Stimulated activated naive CD4-positive, alpha-beta T cell (primary cell): ENCODE measurements at regions not wholly inside any gene's neighbourhood (a gene's known extent, or its start where the extent isn't known, plus 50 kb on each side); places are given as distances from the start of the nearest gene placed in this dataset.

ENCODE experiments used
- DNase-seq, 6 experiments: peaks; one replicate each; lab custom pipeline; 2025; lab: John Stamatoyannopoulos, UW

DNA sequence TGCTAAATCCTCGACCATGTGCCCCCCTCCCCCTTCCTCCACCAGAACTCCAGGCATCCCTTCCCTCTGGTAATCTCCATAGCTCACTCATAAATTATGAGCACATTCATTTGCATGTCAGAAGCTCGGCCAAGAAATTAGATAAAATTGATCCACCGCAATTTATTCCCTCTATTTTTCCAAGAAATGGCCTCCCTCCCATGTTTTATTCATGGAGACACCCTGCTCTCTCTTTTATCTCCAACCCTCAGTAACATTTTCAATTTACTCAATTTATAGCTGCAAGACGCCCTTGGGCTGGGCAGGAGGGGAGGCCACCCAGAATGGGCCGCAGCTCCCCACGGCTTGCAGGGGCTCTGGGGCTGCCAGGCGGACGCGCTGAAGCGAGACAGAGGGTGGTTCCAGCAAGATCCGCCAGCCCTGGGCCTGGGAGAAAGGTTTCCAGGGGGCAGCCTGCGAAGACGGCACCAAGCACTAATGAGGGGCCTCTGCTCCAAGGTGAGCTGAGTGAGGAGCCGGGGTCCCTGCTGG lies 54.7 kb upstream of the ZNF423 start:
- DNase-seq = no peak

DNA sequence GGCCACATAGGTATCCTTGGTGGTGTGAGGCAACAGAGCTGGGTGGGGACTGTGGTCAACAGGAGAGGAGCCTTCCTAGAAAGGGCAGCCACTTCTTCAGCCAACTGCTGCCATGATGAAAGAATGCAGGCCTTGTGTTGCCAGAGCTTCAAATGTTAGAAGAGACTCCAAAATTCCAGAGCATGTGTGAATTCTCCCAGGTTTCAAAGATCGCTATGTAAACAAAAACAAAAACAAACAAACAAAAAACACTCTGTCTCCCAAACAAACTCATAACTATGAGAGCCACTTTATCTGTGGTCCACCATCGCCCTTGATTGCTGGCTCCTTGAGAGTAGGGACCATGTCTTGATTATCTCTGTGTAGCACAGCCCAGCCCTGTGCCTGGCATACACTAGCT lies 55.5 kb upstream of the ZNF423 start:
- no peak for DNase-seq

GRCh38 chr16:49912721-49913120 lies 56.8 kb upstream of the ZNF423 start:
- DNase-seq = no peak

DNA sequence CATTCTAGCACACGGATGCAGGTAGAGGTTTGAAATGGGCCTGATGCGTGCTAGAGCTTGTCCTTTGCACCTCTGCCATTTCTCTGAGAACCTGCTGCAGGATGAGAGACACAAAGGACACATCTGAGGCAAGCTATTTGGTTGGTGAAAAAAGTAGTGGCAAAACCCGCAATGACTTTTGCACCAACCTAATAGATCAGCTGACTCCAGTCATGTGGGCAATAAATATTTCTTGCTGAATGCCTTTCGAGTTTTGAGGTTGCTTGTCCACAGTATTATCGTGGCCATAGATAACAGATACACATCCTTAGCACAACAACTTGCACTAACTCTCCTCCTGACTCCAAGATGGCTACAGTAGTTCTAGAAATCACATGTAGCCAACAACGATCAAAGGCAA lies 57.8 kb upstream of the ZNF423 start:
- DNase-seq = no peak

DNA sequence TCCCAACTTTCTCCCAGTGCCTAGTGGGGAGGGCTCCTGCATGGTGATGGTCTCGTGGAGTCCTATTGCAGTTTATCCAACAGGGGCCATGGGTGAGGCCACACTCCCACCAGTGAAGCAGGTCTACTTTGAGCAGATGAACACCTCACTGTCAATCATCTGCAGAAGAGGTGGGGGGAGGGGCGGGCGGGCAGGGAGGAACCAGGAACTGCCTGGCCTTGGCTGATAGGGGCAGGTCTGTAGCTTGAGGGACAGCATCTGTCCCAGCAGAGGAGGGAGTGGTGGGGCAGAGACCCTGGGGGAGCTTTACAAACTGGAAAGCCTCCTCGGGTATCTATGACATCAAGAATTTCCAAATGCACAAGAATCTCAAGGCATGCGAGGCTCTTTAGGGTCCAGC lies 58.7 kb upstream of the ZNF423 start:
- DNase-seq = no peak

GRCh38 chr16:49918257-49918656 lies 62.3 kb upstream of the ZNF423 start:
- no peak for DNase-seq

- DNase-seq = no peak
These were observed 63.4 kb upstream of the ZNF423 start for GRCh38 chr16:49919327-49919726.

DNA sequence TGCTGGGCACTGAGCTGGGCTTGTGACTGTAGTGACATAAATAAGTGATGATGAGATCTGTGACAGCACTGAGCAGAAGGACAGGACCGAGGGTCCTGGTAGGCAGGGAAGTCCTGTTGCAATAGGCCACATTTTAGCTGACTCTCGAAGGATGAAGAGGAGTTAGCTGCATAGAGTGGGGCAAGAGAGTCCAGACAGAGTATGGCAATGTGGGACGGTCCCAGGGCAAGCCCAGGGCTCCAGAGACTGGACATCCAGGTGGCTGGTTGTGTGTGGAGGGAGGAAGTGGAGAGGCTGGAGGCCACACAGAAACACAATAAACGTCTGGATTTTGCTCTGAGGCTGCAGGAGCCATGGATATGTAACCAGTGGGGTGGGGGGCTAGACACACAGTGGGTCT lies 64.5 kb upstream of the ZNF423 start:
- no peak for DNase-seq

DNA sequence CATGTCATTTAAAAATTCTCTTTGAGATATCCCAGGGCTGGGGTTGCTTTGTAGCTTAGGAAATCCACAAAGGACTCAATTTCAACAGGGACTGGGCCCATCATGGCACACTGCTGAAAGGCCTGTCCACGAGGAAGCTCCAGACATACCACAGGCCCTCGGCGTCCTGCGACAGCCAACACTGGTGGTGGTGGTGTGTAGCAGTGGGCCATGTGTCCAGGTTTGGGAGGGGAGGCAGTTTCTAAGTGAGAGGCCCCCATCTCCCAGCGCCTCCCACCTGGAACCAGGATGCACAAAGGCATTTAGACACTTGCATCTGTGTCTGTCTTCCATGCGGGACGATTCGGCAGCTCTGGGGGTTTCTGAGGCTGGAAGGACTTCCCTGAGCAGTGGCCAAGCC lies 65.2 kb upstream of the ZNF423 start:
- DNase-seq = no peak

DNA sequence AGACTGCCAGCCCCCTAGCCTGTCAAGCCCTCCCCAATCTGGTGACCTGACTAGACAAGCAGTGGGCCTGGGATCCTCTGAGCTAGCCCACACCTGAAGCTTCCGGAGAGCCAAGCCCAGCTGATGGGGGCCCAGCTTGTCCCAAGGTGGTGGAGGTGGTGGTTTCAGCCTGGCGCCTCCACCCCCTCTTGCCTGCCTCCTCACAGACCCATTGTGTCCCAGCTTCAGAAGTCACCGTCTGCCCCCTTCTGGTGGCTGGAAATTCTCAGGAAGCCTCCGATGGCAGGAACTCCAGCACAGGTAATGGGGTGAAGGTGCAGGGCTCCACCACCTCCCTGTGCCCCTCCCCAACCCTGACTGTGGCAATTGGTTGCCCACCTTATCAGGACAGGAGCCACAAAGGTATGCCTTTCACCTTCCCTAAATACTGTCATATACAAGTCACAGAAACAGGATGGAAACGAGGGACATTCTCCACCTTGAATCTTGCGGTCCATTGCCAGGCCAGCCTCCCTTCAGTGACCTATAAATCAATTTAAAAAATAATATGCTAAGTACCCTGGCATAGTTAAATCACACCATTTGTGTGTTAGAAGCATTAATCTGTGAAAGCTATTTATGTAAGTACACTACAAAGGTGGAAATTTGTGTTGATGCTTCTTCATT lies 66.0 kb upstream of the ZNF423 start:
- peak in 5 of 6 experiments; percentile 8 to 44 (median 14) for DNase-seq

DNA sequence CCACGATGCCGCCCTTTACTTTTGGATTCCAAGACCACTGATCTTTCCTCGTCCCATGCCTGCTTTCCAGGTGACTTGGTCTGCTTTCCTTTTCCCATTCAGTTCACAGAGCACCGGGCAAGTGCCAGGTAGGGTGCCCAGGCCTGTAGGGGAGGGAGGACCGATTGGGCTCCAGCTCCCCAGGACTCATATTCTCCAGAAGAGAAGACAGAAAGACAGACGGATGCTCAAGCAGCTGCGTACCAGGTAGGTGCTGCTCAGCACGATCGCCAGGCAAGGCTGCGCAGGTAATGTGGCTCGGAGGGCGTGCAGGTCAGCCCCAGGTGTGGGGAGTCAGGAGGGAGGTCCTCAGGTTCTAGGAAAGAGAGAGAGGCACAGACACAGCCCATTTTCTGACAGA lies 67.5 kb upstream of the ZNF423 start:
- no peak for DNase-seq

- DNase-seq = no peak
These were observed 68.2 kb upstream of the ZNF423 start for GRCh38 chr16:49924078-49924477.

- no peak for DNase-seq
These were observed 71.0 kb upstream of the ZNF423 start for GRCh38 chr16:49926941-49927340.

GRCh38 chr16:49928176-49929041 lies 72.5 kb upstream of the ZNF423 start:
- DNase-seq = no peak

DNA sequence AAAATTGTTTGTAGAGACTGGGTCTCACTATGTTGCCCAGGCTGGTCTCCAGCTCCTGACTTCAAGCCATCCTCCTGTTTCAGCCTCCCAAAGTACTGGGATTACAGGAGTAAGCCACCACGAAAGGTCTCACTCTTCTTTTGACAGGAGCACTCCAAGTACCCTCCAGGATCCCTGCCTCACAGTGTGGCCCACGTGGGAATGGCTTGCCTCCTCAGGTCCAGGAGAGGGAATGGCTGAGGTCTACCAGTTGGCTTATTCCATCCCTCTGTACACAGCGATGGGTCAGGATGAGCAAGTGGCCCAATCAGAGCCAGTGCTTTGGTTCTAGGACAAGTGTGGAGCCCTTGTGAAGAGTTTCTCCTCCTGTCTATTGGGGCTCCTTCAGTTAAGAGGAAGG lies 73.7 kb upstream of the ZNF423 start:
- DNase-seq = no peak

DNA sequence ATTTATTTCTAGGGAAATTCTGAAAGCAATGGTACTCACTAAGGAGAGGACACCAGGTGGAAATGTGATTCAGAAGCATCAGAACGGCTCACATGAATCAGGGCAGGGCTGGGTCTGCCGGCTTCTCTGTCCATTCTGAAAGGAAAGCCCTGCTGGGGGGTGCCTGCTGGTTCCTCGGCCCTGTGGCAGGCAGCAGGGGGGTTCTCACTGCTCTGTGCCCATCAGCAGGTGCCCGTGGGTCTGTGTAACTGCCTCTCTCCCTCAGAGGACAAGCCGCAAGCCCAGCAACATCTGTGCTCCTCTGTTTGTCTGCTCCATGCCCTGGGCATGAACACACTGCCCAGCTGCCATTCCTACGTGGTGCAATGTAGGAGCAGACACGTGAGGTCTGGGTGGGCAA lies 74.9 kb upstream of the ZNF423 start:
- DNase-seq = no peak

GRCh38 chr16:49931266-49931665 lies 75.4 kb upstream of the ZNF423 start:
- no peak for DNase-seq

GRCh38 chr16:49931916-49932315 lies 76.0 kb upstream of the ZNF423 start:
- DNase-seq = no peak

DNA sequence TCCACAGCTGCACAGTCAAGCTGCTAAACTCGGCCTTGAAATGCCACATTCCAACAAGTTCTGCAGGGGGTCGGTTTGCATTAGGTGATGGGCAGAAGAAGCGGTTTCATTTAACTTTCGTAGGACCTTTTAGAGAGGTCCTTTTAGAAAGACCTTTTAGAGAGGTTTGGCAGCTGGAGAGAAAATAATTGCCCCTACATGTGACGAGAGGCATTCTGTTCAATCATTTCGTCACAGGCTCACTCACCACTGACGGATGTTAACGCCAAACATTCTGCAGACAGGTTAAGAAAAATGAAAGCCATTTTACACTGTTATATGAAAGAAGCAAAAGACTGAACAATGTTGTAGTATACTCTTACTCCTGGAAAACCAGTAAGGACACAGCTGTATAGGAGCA lies 76.5 kb upstream of the ZNF423 start:
- no peak for DNase-seq

DNA sequence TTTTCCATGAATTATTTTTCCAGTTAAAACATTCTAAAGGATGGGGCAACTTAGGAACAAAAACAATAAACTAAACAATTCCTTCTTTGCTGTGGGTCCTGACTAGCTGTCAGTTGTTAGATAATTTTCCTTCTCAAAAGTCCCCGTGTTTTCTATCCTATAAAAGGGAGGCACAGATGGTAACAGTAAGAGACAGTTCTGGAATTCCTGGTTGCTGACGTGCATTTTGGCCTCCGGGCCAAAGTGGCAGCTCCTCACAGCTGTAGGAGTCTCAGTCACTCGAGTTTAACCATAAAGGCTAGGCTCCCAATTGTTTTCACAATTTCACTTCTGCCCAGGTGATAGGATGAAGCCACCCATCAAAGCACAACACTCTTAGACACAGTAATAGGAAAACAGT lies 77.0 kb upstream of the ZNF423 start:
- no peak for DNase-seq

DNA sequence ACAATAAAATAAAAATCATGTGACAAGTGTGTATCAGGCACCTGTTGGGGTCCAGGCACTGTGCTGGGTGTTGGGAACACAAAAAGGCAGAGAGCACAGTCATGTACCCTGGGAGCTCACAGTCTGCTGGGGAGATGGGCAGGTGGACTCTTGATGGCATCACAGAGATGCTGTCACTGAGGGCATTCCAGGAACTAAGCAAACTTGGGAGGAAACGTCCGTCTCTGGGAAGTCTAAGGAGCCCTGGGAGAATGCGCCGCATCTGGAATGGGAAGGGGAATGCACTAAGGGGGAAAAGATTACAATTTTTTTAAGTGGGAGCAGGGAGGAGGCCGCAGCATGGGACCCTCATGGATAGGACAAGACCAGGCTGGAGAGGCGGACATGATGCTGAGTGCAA lies 80.9 kb upstream of the ZNF423 start:
- DNase-seq = no peak

DNA sequence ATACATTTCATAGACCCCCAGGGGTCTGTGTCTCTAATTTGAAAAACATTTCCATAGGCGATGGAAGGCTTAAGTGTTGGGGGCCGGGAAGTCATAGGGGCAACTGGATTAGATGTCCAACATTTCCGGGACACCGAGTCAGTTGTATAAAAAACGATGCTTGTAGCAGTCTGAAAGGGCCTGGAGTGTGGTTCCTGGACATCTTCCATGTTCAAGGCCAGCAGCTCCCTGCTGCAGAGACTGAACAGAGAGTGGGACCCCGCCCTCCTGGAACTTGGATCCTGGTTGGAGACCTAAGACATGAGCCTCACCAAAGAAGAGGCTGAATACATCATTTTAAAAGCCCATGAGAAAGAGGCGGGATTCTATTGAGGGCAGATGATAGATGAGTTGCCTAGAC lies 82.0 kb upstream of the ZNF423 start:
- no peak for DNase-seq

DNA sequence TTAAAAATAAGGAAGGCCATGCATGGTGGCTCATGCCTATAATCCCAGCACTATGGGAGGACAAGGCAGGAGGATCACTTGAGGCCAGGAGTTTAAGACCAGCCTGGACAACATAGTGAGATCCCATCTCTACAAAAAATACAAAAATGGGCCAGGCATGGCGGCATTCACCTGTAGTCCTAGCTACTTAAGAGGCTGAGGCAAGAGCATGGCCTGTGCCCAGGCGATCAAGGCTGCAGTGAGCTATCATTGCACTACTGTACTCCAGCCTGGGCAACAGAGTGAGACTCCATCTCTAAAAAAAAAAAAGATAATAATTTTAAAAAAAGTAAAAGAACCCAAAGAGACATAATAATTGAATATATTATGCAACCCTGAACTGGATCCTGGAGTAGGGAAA lies 83.6 kb upstream of the ZNF423 start:
- no peak for DNase-seq
